IMR-90 (cell line): ENCODE measurements at regions not wholly inside any gene's neighbourhood (a gene's known extent, or its start where the extent isn't known, plus 50 kb on each side); places are given as distances from the start of the nearest gene placed in this dataset.

Experiments used
- ATAC-seq: fragments of 200-7000 bp; cut with Tn5 transposase; 2 replicates; pipeline ENCODE4 v1.9.1; 2020; ENCODE audit warnings: low read depth, mild to moderate bottlenecking, moderate library complexity
- BruUV-seq: library from RNA; stranded (reverse); fragments of 400-500 nt; replicated peaks from 2 replicates; lab custom pipeline; 2021; lab: Mats Ljungman, UMichigan
- CTCF ChIA-PET: fragments of 300-600 bp; formaldehyde crosslinking; extraction: SDS; loops from one replicate; lab custom pipeline; 2021; ENCODE audit warnings: antibody characterized with exemption; lab: Yijun Ruan, JAX
- POLR2A ChIA-PET: fragments of 300-600 bp; sonication (Branson Sonifier 250); formaldehyde crosslinking; loops from one replicate; lab custom pipeline; 2022; ENCODE audit warnings: antibody characterized with exemption; ENCODE audit not compliant: unreplicated experiment; lab: Charles Lee
- DNase-seq: peaks from one replicate; pipeline ENCODE4 v3.0.0; 2013
- H2AFZ ChIP-seq: replicated peaks from 2 replicates; pipeline ENCODE3; 2013; ENCODE audit warnings: low read length, mild to moderate bottlenecking; ENCODE audit not compliant: poor library complexity
- H2AK5ac ChIP-seq: 2 replicates; pipeline ENCODE4 v1.6.1; 2013; ENCODE audit warnings: low read depth, low read length, inconsistent platforms
- H2AK9ac ChIP-seq: replicated peaks from 2 replicates; pipeline ENCODE3; 2013; ENCODE audit warnings: mild to moderate bottlenecking, low read depth, low read length, moderate library complexity; ENCODE audit not compliant: poor library complexity
- H2BK120ac ChIP-seq: 2 replicates; pipeline ENCODE4 v1.6.1; 2013; ENCODE audit warnings: low read depth, low read length, inconsistent platforms
- H2BK15ac ChIP-seq: 3 replicates; pipeline ENCODE4 v1.6.1; 2013; ENCODE audit warnings: low read depth, low read length, inconsistent platforms
- H2BK20ac ChIP-seq: 2 replicates; pipeline ENCODE4 v1.6.1; 2013; ENCODE audit warnings: low read depth, mild to moderate bottlenecking, inconsistent platforms, low read length, moderate library complexity
- H2BK5ac ChIP-seq: 2 replicates; pipeline ENCODE4 v1.6.1; 2013; ENCODE audit warnings: mild to moderate bottlenecking, low read depth, low read length, inconsistent platforms; ENCODE audit not compliant: poor library complexity, severe bottlenecking
- H3K14ac ChIP-seq: replicated peaks from 2 replicates; pipeline ENCODE4 v1.6.1; 2013; ENCODE audit warnings: low read depth, low read length, inconsistent platforms
- H3K18ac ChIP-seq: 2 replicates; pipeline ENCODE4 v1.6.1; 2013; ENCODE audit warnings: low read depth, low read length, control low read depth
- H3K23ac ChIP-seq: 2 replicates; pipeline ENCODE4 v1.6.1; 2013; ENCODE audit warnings: low read depth, low read length, inconsistent platforms
- H3K27ac ChIP-seq: 2 replicates; pipeline ENCODE4 v1.5.1; 2013; ENCODE audit warnings: mild to moderate bottlenecking, control low read depth, low read length; ENCODE audit not compliant: insufficient read depth
- H3K27me3 ChIP-seq: 2 replicates; pipeline ENCODE4 v1.6.1; 2013; ENCODE audit warnings: low read length; ENCODE audit not compliant: control insufficient read depth, insufficient read depth
- H3K36me3 ChIP-seq: 2 replicates; pipeline ENCODE4 v1.6.1; 2013; ENCODE audit warnings: low read length, mixed read lengths; ENCODE audit not compliant: control insufficient read depth, insufficient read depth
- H3K4ac ChIP-seq: 2 replicates; pipeline ENCODE4 v1.6.1; 2013; ENCODE audit warnings: low read depth, low read length, inconsistent platforms
- H3K4me1 ChIP-seq: 2 replicates; pipeline ENCODE4 v1.6.1; 2013; ENCODE audit warnings: low read length, mixed read lengths; ENCODE audit not compliant: control insufficient read depth, insufficient read depth
- H3K4me2 ChIP-seq: 2 replicates; pipeline ENCODE4 v1.6.1; 2013; ENCODE audit warnings: low read depth, mild to moderate bottlenecking, control low read depth, low read length, moderate library complexity
- H3K4me3 ChIP-seq: 2 replicates; pipeline ENCODE4 v1.5.1; 2013; ENCODE audit warnings: low read depth, mild to moderate bottlenecking, control low read depth, low read length, moderate library complexity; ENCODE audit not compliant: insufficient read depth
- H3K56ac ChIP-seq: 2 replicates; pipeline ENCODE4 v1.6.1; 2013; ENCODE audit warnings: low read length, inconsistent platforms; ENCODE audit not compliant: insufficient read depth; ENCODE audit errors: extremely low read depth
- H3K79me1 ChIP-seq, 2 experiments: 2 replicates each; pipeline ENCODE4 v1.6.1; 2013; ENCODE audit warnings: low read length in 2 of 2, inconsistent platforms in 1 of 2, low read depth in 1 of 2
- H3K9ac ChIP-seq: 2 replicates; pipeline ENCODE4 v1.6.1; 2013; ENCODE audit warnings: low read depth, low read length, control low read depth
- H3K9me1 ChIP-seq: 2 replicates; pipeline ENCODE4 v1.6.1; 2013; ENCODE audit warnings: low read length, inconsistent platforms; ENCODE audit not compliant: insufficient read depth
- H3K9me3 ChIP-seq: 2 replicates; pipeline ENCODE4 v1.6.1; 2013; ENCODE audit warnings: low read length; ENCODE audit not compliant: control insufficient read depth, insufficient read depth
- H4K20me1 ChIP-seq: 2 replicates; pipeline ENCODE4 v1.6.1; 2013; ENCODE audit warnings: low read length, inconsistent platforms; ENCODE audit not compliant: insufficient read depth
- H4K5ac ChIP-seq: 2 replicates; pipeline ENCODE4 v1.6.1; 2013; ENCODE audit warnings: mild to moderate bottlenecking, low read depth, low read length, control low read depth
- H4K8ac ChIP-seq, 2 experiments: 2 replicates each; pipeline ENCODE4 v1.6.1; 2013; ENCODE audit warnings: low read depth in 2 of 2, low read length in 2 of 2, control low read depth in 1 of 2, inconsistent platforms in 1 of 2
- H4K91ac ChIP-seq: 2 replicates; pipeline ENCODE4 v1.6.1; 2013; ENCODE audit warnings: low read depth, low read length, inconsistent platforms; ENCODE audit not compliant: insufficient read depth
- BHLHE40 ChIP-seq: fragments of 150-350 bp; IDR thresholded peaks from 2 replicates; pipeline ENCODE4 v1.6.1; 2016; ENCODE audit warnings: mild to moderate bottlenecking, low read depth, low read length
- CTCF ChIP-seq: conservative IDR thresholded peaks from 2 replicates; pipeline ENCODE4 v1.5.1; 2012; ENCODE audit warnings: mild to moderate bottlenecking, low read depth, low read length, improper control_type of control experiment
- MXI1 ChIP-seq: IDR thresholded peaks from 2 replicates; pipeline ENCODE4 v1.6.1; 2012; ENCODE audit warnings: low read depth, mild to moderate bottlenecking, low read length, moderate library complexity, borderline replicate concordance
- RAD21 ChIP-seq: IDR thresholded peaks from 2 replicates; pipeline ENCODE4 v1.6.1; 2012; ENCODE audit warnings: low read length, improper control_type of control experiment
- RFX5 ChIP-seq: IDR thresholded peaks from 2 replicates; pipeline ENCODE4 v1.8.0; 2012; ENCODE audit warnings: low read depth, mild to moderate bottlenecking, low read length, moderate library complexity
- SMC3 ChIP-seq: fragments of 150-350 bp; IDR thresholded peaks from 2 replicates; pipeline ENCODE4 v1.6.1; 2016; ENCODE audit warnings: low read depth, mild to moderate bottlenecking, antibody characterized with exemption, low read length, moderate library complexity
- WGBS, 2 experiments: methylation state at CpG; one replicate each; pipeline versions ENCODE4 v1.1.5 to v1.1.7; 2013; ENCODE audit warnings: missing lambda C conversion rate in 2 of 2; ENCODE audit not compliant: insufficient read length in 1 of 2; ENCODE audit errors: extremely low coverage in 2 of 2; 5-methylcytosine and 5-hydroxymethylcytosine counted together
- dilution Hi-C: fragments of 300-500 bp; cut with HindIII; formaldehyde crosslinking; loops from one replicate; pipeline ENCODE4 v1.14.3; 2018; ENCODE audit warnings: low sequenced_read_pairs; ENCODE audit not compliant: unreplicated experiment
- in situ Hi-C: fragments of 300-500 bp; cut with MboI; formaldehyde crosslinking; loops from 3 replicates; pipeline ENCODE4 v1.14.3; 2019; ENCODE audit warnings: low sequenced_read_pairs, inconsistent platforms, mixed read lengths
- intact Hi-C: fragments of 100-400 bp; cut with micrococcal nuclease; formaldehyde crosslinking; loops from 2 replicates; pipeline ENCODE4 v1.10.0; 2022
- TF ChIP-seq, protein P1 (sequence below): fragments of 150-350 bp; IDR thresholded peaks from 2 replicates; pipeline ENCODE4 v1.6.1; 2016; ENCODE audit warnings: low read depth, mild to moderate bottlenecking, low read length, moderate library complexity, borderline replicate concordance

GRCh38 chr9:7606591-7606990 is 193.0 kb downstream of the DMAC1 start:
- no peak overlapping the region for H3K4ac ChIP-seq
- TF ChIP-seq SMC3 (no peak), RFX5 (no peak), MXI1 (no peak), RAD21 (no peak), CTCF (no peak), BHLHE40 (no peak)
- TF ChIP-seq, protein P1, sequence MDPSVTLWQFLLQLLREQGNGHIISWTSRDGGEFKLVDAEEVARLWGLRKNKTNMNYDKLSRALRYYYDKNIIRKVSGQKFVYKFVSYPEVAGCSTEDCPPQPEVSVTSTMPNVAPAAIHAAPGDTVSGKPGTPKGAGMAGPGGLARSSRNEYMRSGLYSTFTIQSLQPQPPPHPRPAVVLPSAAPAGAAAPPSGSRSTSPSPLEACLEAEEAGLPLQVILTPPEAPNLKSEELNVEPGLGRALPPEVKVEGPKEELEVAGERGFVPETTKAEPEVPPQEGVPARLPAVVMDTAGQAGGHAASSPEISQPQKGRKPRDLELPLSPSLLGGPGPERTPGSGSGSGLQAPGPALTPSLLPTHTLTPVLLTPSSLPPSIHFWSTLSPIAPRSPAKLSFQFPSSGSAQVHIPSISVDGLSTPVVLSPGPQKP: no peak
- POLR2A ChIA-PET: no interaction called here
- intact Hi-C loops (no loop called here), dilution Hi-C loops (no loop called here), in situ Hi-C loops (no loop called here)
- H4K20me1 ChIP-seq: no peaks in the 10 kb centered on the region
- BruUV-seq: no TSS peak
- H3K9ac ChIP-seq: no peak overlapping the region
- no peaks in the 10 kb centered on the region for H3K9me1 ChIP-seq
- H3K4me1 ChIP-seq: no peaks in the 10 kb centered on the region
- H3K23ac ChIP-seq: no peak overlapping the region
- H2BK5ac ChIP-seq: no peak overlapping the region
- DNase-seq (no peak), ATAC-seq (no peak)
- no CpG with 5 or more reads among the region's 1 CpG for WGBS, 2 experiments
- no peaks in the 10 kb centered on the region for H3K9me3 ChIP-seq
- no peak overlapping the region for H2AK9ac ChIP-seq
- no peaks in the 10 kb centered on the region for H3K79me1 ChIP-seq
- H3K27me3 ChIP-seq: no peaks in the 10 kb centered on the region
- no peak overlapping the region for H2BK15ac ChIP-seq
- no peak overlapping the region for H3K14ac ChIP-seq
- H2AFZ ChIP-seq: no peak overlapping the region
- no peak overlapping the region for H2BK120ac ChIP-seq
- H2BK20ac ChIP-seq: no peak overlapping the region
- H3K18ac ChIP-seq: no peak overlapping the region
- no peaks in the 10 kb centered on the region for H3K36me3 ChIP-seq
- no peak overlapping the region for H2AK5ac ChIP-seq
- H4K8ac ChIP-seq: no peak overlapping the region
- no peak overlapping the region for H3K4me2 ChIP-seq
- no peak overlapping the region for H3K56ac ChIP-seq
- no peak overlapping the region for H4K91ac ChIP-seq
- no peak overlapping the region for H3K27ac ChIP-seq
- H3K4me3 ChIP-seq: no peak overlapping the region
- CTCF ChIA-PET: no interaction called here
- no peak overlapping the region for H4K5ac ChIP-seq
